HCT116 (cell line): ENCODE measurements at regions not wholly inside any gene's neighbourhood (a gene's known extent, or its start where the extent isn't known, plus 50 kb on each side); places are given as distances from the start of the nearest gene placed in this dataset.

Experiments used
- ATAC-seq: fragments of 200-7000 bp; cut with Tn5 transposase; 2 replicates; pipeline ENCODE4 v1.9.1; 2020; ENCODE audit warnings: mild to moderate bottlenecking, moderate library complexity
- BruUV-seq: library from RNA; stranded (reverse); fragments of 400-500 nt; replicated peaks from 2 replicates; lab custom pipeline; 2021; lab: Mats Ljungman, UMichigan
- CTCF ChIA-PET: fragments of 300-600 bp; sonication (Branson Sonifier 250); formaldehyde crosslinking; loops from one replicate; lab custom pipeline; 2021; ENCODE audit warnings: antibody characterized with exemption; lab: Charles Lee
- POLR2A ChIA-PET: fragments of 300-600, 350-600 bp; sonication (Branson Sonifier 250); formaldehyde crosslinking; loops from one replicate; lab custom pipeline; 2021; ENCODE audit warnings: antibody characterized with exemption; lab: Charles Lee
- RAD21 ChIA-PET, 2 experiments: fragments of 300-600 bp; sonication (Branson Sonifier 250); formaldehyde crosslinking; loops; one replicate each; lab custom pipeline; 2023; ENCODE audit warnings: low total read pairs in 2 of 2; ENCODE audit not compliant: uncharacterized antibody in 2 of 2, unreplicated experiment in 2 of 2, low non-redundant PET in 1 of 2; lab: Charles Lee
- DNase-seq: peaks from one replicate; pipeline ENCODE4 v3.0.0-alpha.2; 2010; ENCODE audit warnings: low read depth, low spot score
- H2AFZ ChIP-seq: fragments of 200-600 bp; shearing (Covaris generic), sonication (generic); 2 replicates; pipeline ENCODE4 v1.6.1; 2017; ENCODE audit warnings: low read depth, mixed run types, mixed read lengths, antibody characterized with exemption, low read length; ENCODE audit not compliant: poor library complexity, severe bottlenecking
- H3K27ac ChIP-seq: 2 replicates; pipeline ENCODE4 v1.5.1; 2012; ENCODE audit warnings: low read depth, low read length
- H3K27me3 ChIP-seq: fragments of 200-600 bp; sonication (generic); 2 replicates; pipeline ENCODE4 v1.6.1; 2016; ENCODE audit warnings: mixed run types, low read length, mixed read lengths; ENCODE audit not compliant: insufficient read depth
- H3K36me3 ChIP-seq, 2 experiments: fragments of 200-500 bp in 1 of 2; fragments of 200-600 bp in 1 of 2; sonication (Bioruptor generic) in 1 of 2; sonication (generic) in 1 of 2; 2 replicates each; pipeline versions ENCODE4 v1.5.1 to v1.6.1; 2014 to 2016; ENCODE audit warnings: low read length in 2 of 2, inconsistent platforms in 1 of 2, mixed read lengths in 1 of 2, mixed run types in 1 of 2; ENCODE audit not compliant: insufficient read depth in 2 of 2, control insufficient read depth in 1 of 2
- H3K4me1 ChIP-seq, 2 experiments: fragments of 200-600 bp in 1 of 2; sonication (generic) in 1 of 2; 2 replicates each; pipeline versions ENCODE4 v1.5.1 to v1.6.1; 2012 to 2017; ENCODE audit warnings: low read length in 2 of 2, inconsistent platforms in 1 of 2, mild to moderate bottlenecking in 1 of 2, mixed read lengths in 1 of 2, mixed run types in 1 of 2, moderate library complexity in 1 of 2; ENCODE audit not compliant: insufficient read depth in 2 of 2, control insufficient read depth in 1 of 2
- H3K4me2 ChIP-seq: fragments of 200-600 bp; sonication (generic); 2 replicates; pipeline ENCODE4 v1.6.1; 2017; ENCODE audit warnings: mixed run types, low read length, mixed read lengths
- H3K4me3 ChIP-seq, 2 experiments: fragments of 200-600 bp in 1 of 2; sonication (generic) in 1 of 2; replicated peaks in 1 of 2; 2 replicates each; pipeline ENCODE4 v1.5.1; 2011 to 2016; ENCODE audit warnings: low read length in 2 of 2, control low read depth in 1 of 2, low read depth in 1 of 2, mild to moderate bottlenecking in 1 of 2, mixed read lengths in 1 of 2, mixed run types in 1 of 2
- H3K79me2 ChIP-seq: fragments of 200-600 bp; sonication (generic); 2 replicates; pipeline ENCODE4 v1.6.1; 2017; ENCODE audit warnings: mild to moderate bottlenecking, mixed run types, low read length, moderate library complexity, mixed read lengths; ENCODE audit not compliant: insufficient read depth
- H3K9ac ChIP-seq: fragments of 200-600 bp; sonication (generic); 2 replicates; pipeline ENCODE4 v1.6.1; 2016; ENCODE audit warnings: low read length, mixed read lengths
- H3K9me2 ChIP-seq: fragments of 200-600 bp; sonication (generic), shearing (Covaris generic); 2 replicates; pipeline ENCODE4 v1.6.1; 2017; ENCODE audit warnings: mixed run types, mild to moderate bottlenecking, moderate library complexity; ENCODE audit not compliant: insufficient read depth
- H3K9me3 ChIP-seq, 2 experiments: fragments of 200-500 bp in 1 of 2; fragments of 200-600 bp in 1 of 2; sonication (Bioruptor generic) in 1 of 2; sonication (generic) in 1 of 2; 2 replicates each; pipeline ENCODE4 v1.6.1; 2014 to 2017; ENCODE audit warnings: low read length in 2 of 2, mixed read lengths in 2 of 2, inconsistent platforms in 1 of 2, low read depth in 1 of 2, mild to moderate bottlenecking in 1 of 2, mixed run types in 1 of 2, moderate library complexity in 1 of 2; ENCODE audit not compliant: control insufficient read depth in 1 of 2, insufficient read depth in 1 of 2
- H4K20me1 ChIP-seq: fragments of 200-600 bp; sonication (generic), shearing (Covaris generic); 2 replicates; pipeline ENCODE4 v1.6.1; 2017; ENCODE audit warnings: mixed run types, mild to moderate bottlenecking, moderate library complexity; ENCODE audit not compliant: insufficient read depth
- ATF3 ChIP-seq: IDR thresholded peaks from 2 replicates; pipeline ENCODE4 v1.6.1; 2012
- CBX3 ChIP-seq: IDR thresholded peaks from 2 replicates; pipeline ENCODE4 v1.6.1; 2012; ENCODE audit warnings: low read depth
- CTCF ChIP-seq, 3 experiments: fragments of 200-600 bp in 1 of 3; sonication (generic) in 1 of 3; IDR thresholded peaks in 2 of 3; conservative IDR thresholded peaks in 1 of 3; 2 replicates each; pipeline ENCODE4 v1.5.1; 2012 to 2017; ENCODE audit warnings: low read depth in 2 of 3, low read length in 2 of 3, antibody characterized with exemption in 1 of 3, borderline replicate concordance in 1 of 3, control low read depth in 1 of 3, mild to moderate bottlenecking in 1 of 3, mixed read lengths in 1 of 3, mixed run types in 1 of 3, moderate library complexity in 1 of 3; ENCODE audit not compliant: insufficient read depth in 1 of 3
- EZH2 ChIP-seq: fragments of 200-600 bp; sonication (generic); IDR thresholded peaks from 2 replicates; pipeline ENCODE4 v1.6.1; 2017; ENCODE audit warnings: antibody characterized with exemption, mixed run types
- FOSL1 ChIP-seq: IDR thresholded peaks from 2 replicates; pipeline ENCODE4 v1.6.1; 2012; ENCODE audit warnings: low read depth
- MAX ChIP-seq: IDR thresholded peaks from 2 replicates; pipeline ENCODE4 v1.6.1; 2012
- POLR2A ChIP-seq: IDR thresholded peaks from 2 replicates; pipeline ENCODE4 v1.7.0; 2011; ENCODE audit warnings: borderline replicate concordance; ENCODE audit not compliant: insufficient read depth, insufficient read length; ENCODE audit errors: extremely low read depth
- POLR2AphosphoS5 ChIP-seq: IDR thresholded peaks from 2 replicates; pipeline ENCODE4 v1.6.1; 2011; ENCODE audit warnings: mild to moderate bottlenecking, low read depth, low read length, moderate library complexity
- RAD21 ChIP-seq: IDR thresholded peaks from 2 replicates; pipeline ENCODE4 v1.6.1; 2012; ENCODE audit warnings: low read depth, mild to moderate bottlenecking
- REST ChIP-seq: IDR thresholded peaks from 2 replicates; pipeline ENCODE4 v1.6.1; 2012; ENCODE audit warnings: low read depth
- SIN3A ChIP-seq: IDR thresholded peaks from 2 replicates; pipeline ENCODE4 v1.6.1; 2012; ENCODE audit warnings: low read depth
- SP1 ChIP-seq: IDR thresholded peaks from 2 replicates; pipeline ENCODE4 v1.6.1; 2012; ENCODE audit warnings: low read depth
- TCF7L2 ChIP-seq: IDR thresholded peaks from 2 replicates; pipeline ENCODE4 v1.7.0; 2011; ENCODE audit warnings: borderline replicate concordance, inconsistent platforms; ENCODE audit not compliant: insufficient read depth, insufficient read length; ENCODE audit errors: extremely low read depth
- ZFX ChIP-seq: fragments of 450-650 bp; IDR thresholded peaks from 2 replicates; pipeline ENCODE4 v1.6.1; 2017
- intact Hi-C: fragments of 100-400 bp; cut with micrococcal nuclease; formaldehyde crosslinking; loops from 2 replicates; pipeline ENCODE4 v1.10.0; 2022

DNA sequence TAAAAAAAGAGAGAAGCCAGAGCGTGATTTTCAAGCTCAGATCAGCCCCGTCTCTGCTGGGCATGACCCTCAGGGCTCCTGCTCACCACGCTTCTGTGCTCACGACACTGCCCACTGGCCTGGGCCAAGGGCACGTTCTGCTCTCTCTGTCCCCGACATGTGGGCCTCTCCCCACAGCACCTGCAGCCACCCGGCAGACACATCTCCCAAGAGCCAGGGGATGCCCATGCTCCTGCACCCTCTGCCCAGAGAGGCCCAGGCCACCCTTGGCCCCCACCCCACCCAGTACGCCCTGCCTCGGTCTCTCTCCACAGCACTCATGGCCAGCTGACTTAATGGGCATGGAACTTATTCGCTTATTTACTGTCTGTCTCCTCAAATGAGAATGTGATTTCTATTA, 175.4 kb upstream of the RNF32 start:
- ATAC-seq, result no peak
- H3K4me3 ChIP-seq, result no peak overlapping the region
- no peaks in the 10 kb centered on the region for H3K4me1 ChIP-seq

More for the DNA sequence above, 175.4 kb upstream of the RNF32 start:
- no peak for DNase-seq
- Histone ChIP-seq H3K27me3 (peaks cover 6% of the 10 kb centered on the region; the same call in 1 of the 2 replicates), H4K20me1 (no peaks in the 10 kb centered on the region), H3K27ac (no peak overlapping the region), H3K36me3 (no peaks in the 10 kb centered on the region), H3K9ac (no peak overlapping the region), H2AFZ (no peak overlapping the region), H3K79me2 (no peaks in the 10 kb centered on the region), H3K4me2 (no peak overlapping the region), H3K9me3 (no peaks in the 10 kb centered on the region), H3K9me2 (no peaks in the 10 kb centered on the region)
- ChIA-PET CTCF (no interaction called here), POLR2A (no interaction called here), RAD21 (no interaction called here)
- intact Hi-C loops, result no loop called here
- TF ChIP-seq ZFX (no peak), REST (no peak), FOSL1 (no peak), EZH2 (no peak), CBX3 (no peak), SP1 (no peak), MAX (no peak), SIN3A (no peak), TCF7L2 (no peak), RAD21 (no peak), POLR2AphosphoS5 (no peak), ATF3 (no peak), POLR2A (no peak), CTCF (IDR thresholded peaks at IDR 0.05 in 2 of 3, conservative IDR thresholded peaks at IDR 0.05 in 1 of 3; ENCODE audit: borderline replicate concordance in 1 of 3, insufficient read depth in 1 of 3, low read depth in 2 of 3, low read length in 2 of 3) (no peak)
- BruUV-seq, result no TSS peak
